ENCODE measurements at regions not wholly inside any gene's neighbourhood (a gene's known extent, or its start where the extent isn't known, plus 50 kb on each side); places are given as distances from the start of the nearest gene placed in this dataset.

- H3K36me3 ChIP-seq: no peaks in the 10 kb centered on the region
- no peaks in the 10 kb centered on the region for H3K27me3 ChIP-seq (ENCODE audit: insufficient read depth, low read depth, severe bottlenecking)
- no peak overlapping the region for H3K27ac ChIP-seq
- TF ChIP-seq CTCF (IDR thresholded peaks at IDR 0.05; ENCODE audit: low read depth, low read length): no peak
- DNase-seq: no peak
- H3K4me3 ChIP-seq (ENCODE audit: low read depth, low read length): no peak overlapping the region
- no peaks in the 10 kb centered on the region for H3K9me3 ChIP-seq (ENCODE audit: severe bottlenecking)
These were observed 544.7 kb downstream of the SPRY1 start for GRCh38 chr4:123941306-123941705.

- DNase-seq: no peak
- Histone ChIP-seq H3K27me3 (ENCODE audit: insufficient read depth, low read depth, severe bottlenecking) (no peaks in the 10 kb centered on the region), H3K27ac (no peak overlapping the region), H3K36me3 (no peaks in the 10 kb centered on the region), H3K9me3 (ENCODE audit: severe bottlenecking) (no peaks in the 10 kb centered on the region), H3K4me3 (ENCODE audit: low read depth, low read length) (no peak overlapping the region)
- TF ChIP-seq CTCF (IDR thresholded peaks at IDR 0.05; ENCODE audit: low read depth, low read length): no peak
These were observed 547.4 kb downstream of the SPRY1 start for GRCh38 chr4:123943976-123944375.

GRCh38 chr4:123945301-123945700, 548.7 kb downstream of the SPRY1 start:
- Histone ChIP-seq H3K36me3 (no peaks in the 10 kb centered on the region), H3K9me3 (ENCODE audit: severe bottlenecking) (no peaks in the 10 kb centered on the region), H3K27me3 (ENCODE audit: insufficient read depth, low read depth, severe bottlenecking) (no peaks in the 10 kb centered on the region), H3K4me3 (ENCODE audit: low read depth, low read length) (no peak overlapping the region), H3K27ac (no peak overlapping the region)
- DNase-seq: peak; percentile 52
- no peak for TF ChIP-seq CTCF (IDR thresholded peaks at IDR 0.05; ENCODE audit: low read depth, low read length)

DNA sequence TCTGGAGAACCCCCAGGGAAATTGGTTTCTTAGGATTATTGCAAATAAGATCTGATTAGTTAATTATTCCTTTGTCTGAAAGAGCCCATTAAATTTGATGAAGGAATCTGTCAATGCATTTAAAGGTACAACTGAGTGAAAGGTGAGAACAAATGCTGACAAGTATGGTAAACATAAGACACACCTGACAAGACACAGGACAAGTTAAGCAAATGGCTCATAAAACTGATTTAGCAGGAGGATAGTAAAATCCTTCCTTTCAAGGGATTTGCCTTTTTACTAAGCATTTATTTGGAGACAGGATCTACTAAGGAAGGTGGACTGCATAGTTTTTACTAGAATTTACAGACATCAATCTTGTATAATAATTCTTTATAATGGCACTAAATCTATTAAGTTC, 553.9 kb downstream of the SPRY1 start:
- no peak overlapping the region for H3K27ac ChIP-seq
- no peak for TF ChIP-seq CTCF (IDR thresholded peaks at IDR 0.05; ENCODE audit: low read depth, low read length)
- no peak for DNase-seq
- H3K27me3 ChIP-seq (ENCODE audit: insufficient read depth, low read depth, severe bottlenecking): no peaks in the 10 kb centered on the region
- H3K9me3 ChIP-seq (ENCODE audit: severe bottlenecking): no peaks in the 10 kb centered on the region
- H3K36me3 ChIP-seq: no peaks in the 10 kb centered on the region
- no peak overlapping the region for H3K4me3 ChIP-seq (ENCODE audit: low read depth, low read length)

- Histone ChIP-seq H3K9me3 (ENCODE audit: severe bottlenecking) (no peaks in the 10 kb centered on the region), H3K4me3 (ENCODE audit: low read depth, low read length) (no peak overlapping the region), H3K27me3 (ENCODE audit: insufficient read depth, low read depth, severe bottlenecking) (no peaks in the 10 kb centered on the region), H3K27ac (no peak overlapping the region), H3K36me3 (no peaks in the 10 kb centered on the region)
- no peak for TF ChIP-seq CTCF (IDR thresholded peaks at IDR 0.05; ENCODE audit: low read depth, low read length)
- peak; percentile 16 for DNase-seq
These were observed 556.1 kb downstream of the SPRY1 start for GRCh38 chr4:123952530-123953274.

DNA sequence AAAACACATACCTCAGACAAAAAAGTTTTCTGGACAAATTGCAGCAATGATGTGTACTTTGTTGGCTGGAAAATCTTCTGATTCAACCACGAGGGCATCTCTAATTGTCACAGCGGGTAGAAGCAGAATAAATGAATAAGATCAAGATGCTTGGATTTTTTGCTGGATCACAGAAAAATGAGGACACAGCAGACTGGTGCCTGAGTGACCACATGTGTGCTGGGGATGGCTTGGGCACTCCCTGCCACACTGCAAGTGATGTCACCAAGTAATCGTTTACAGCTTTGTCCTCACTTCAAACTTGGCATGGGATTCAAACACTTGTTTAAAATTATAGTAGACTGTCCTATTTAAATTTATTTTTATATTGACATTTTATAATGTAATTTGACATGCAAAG, 557.0 kb downstream of the SPRY1 start:
- Histone ChIP-seq H3K4me3 (ENCODE audit: low read depth, low read length) (no peak overlapping the region), H3K36me3 (no peaks in the 10 kb centered on the region), H3K27me3 (ENCODE audit: insufficient read depth, low read depth, severe bottlenecking) (no peaks in the 10 kb centered on the region), H3K27ac (no peak overlapping the region), H3K9me3 (ENCODE audit: severe bottlenecking) (no peaks in the 10 kb centered on the region)
- DNase-seq: no peak
- TF ChIP-seq CTCF (IDR thresholded peaks at IDR 0.05; ENCODE audit: low read depth, low read length): no peak
